Panc1 (cell line): ENCODE measurements at regions not wholly inside any gene's neighbourhood (a gene's known extent, or its start where the extent isn't known, plus 50 kb on each side); places are given as distances from the start of the nearest gene placed in this dataset.

Experiments used
- POLR2AphosphoS5 ChIP-seq: IDR thresholded peaks from 2 replicates; pipeline ENCODE4 v1.6.1; 2012; ENCODE audit warnings: mild to moderate bottlenecking, low read depth, low read length, moderate library complexity
- TF ChIP-seq, protein P1 (sequence below): fragments of 450-650 bp; IDR thresholded peaks from 2 replicates; pipeline ENCODE4 v1.5.1; 2017; ENCODE audit warnings: mild to moderate bottlenecking

- TF ChIP-seq, protein P1, sequence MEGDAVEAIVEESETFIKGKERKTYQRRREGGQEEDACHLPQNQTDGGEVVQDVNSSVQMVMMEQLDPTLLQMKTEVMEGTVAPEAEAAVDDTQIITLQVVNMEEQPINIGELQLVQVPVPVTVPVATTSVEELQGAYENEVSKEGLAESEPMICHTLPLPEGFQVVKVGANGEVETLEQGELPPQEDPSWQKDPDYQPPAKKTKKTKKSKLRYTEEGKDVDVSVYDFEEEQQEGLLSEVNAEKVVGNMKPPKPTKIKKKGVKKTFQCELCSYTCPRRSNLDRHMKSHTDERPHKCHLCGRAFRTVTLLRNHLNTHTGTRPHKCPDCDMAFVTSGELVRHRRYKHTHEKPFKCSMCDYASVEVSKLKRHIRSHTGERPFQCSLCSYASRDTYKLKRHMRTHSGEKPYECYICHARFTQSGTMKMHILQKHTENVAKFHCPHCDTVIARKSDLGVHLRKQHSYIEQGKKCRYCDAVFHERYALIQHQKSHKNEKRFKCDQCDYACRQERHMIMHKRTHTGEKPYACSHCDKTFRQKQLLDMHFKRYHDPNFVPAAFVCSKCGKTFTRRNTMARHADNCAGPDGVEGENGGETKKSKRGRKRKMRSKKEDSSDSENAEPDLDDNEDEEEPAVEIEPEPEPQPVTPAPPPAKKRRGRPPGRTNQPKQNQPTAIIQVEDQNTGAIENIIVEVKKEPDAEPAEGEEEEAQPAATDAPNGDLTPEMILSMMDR, result no peak
- TF ChIP-seq POLR2AphosphoS5, result no peak
These were observed 59.2 kb upstream of the TNR start for GRCh38 chr1:175802407-175803123.
